MM.1S (cell line): ENCODE measurements at regions not wholly inside any gene's neighbourhood (a gene's known extent, or its start where the extent isn't known, plus 50 kb on each side); places are given as distances from the start of the nearest gene placed in this dataset.
"Not testable (repeated sequence)": the region's sequence is repeated elsewhere in the genome, so short reads cannot be mapped to it uniquely, and the experiment has no call there.

Experiments
- DNase-seq: peaks from one replicate; pipeline ENCODE4 v3.0.0-alpha.2; 2015
- H2AFZ ChIP-seq: fragments of 300-600 bp; sonication (generic); 2 replicates; pipeline ENCODE4 v1.6.0; 2016; ENCODE audit warnings: antibody characterized with exemption, low read length
- H3F3A ChIP-seq: fragments of 300-600 bp; sonication (generic); 2 replicates; pipeline ENCODE4 v1.6.1; 2016; ENCODE audit warnings: mild to moderate bottlenecking, antibody characterized with exemption, low read length, moderate library complexity, mixed read lengths; ENCODE audit not compliant: insufficient read depth
- H3K27ac ChIP-seq: fragments of 300-600 bp; sonication (generic); 2 replicates; pipeline ENCODE4 v1.5.1; 2016; ENCODE audit warnings: mild to moderate bottlenecking, low read length
- H3K27me3 ChIP-seq: fragments of 300-600 bp; sonication (generic); replicated peaks from 2 replicates; pipeline ENCODE4 v1.6.0; 2016; ENCODE audit warnings: low read length; ENCODE audit not compliant: insufficient read depth
- H3K36me3 ChIP-seq: fragments of 300-600 bp; sonication (generic); replicated peaks from 2 replicates; pipeline ENCODE4 v1.6.1; 2016; ENCODE audit warnings: mild to moderate bottlenecking, low read length, mixed read lengths; ENCODE audit not compliant: insufficient read depth
- H3K4me1 ChIP-seq: fragments of 300-600 bp; sonication (generic); 2 replicates; pipeline ENCODE4 v1.6.1; 2016; ENCODE audit warnings: low read length, mixed read lengths
- H3K4me2 ChIP-seq: fragments of 300-600 bp; sonication (generic); 2 replicates; pipeline ENCODE4 v1.6.0; 2016; ENCODE audit warnings: low read depth, low read length
- H3K4me3 ChIP-seq: fragments of 300-600 bp; sonication (generic); 2 replicates; pipeline ENCODE4 v1.5.1; 2016; ENCODE audit warnings: low read length, mixed read lengths
- H3K79me2 ChIP-seq: fragments of 300-600 bp; sonication (generic); 2 replicates; pipeline ENCODE4 v1.6.1; 2016; ENCODE audit warnings: mixed run types, low read length, mixed read lengths
- H3K9ac ChIP-seq: fragments of 300-600 bp; sonication (generic); 2 replicates; pipeline ENCODE4 v1.6.1; 2016; ENCODE audit warnings: low read length, mixed read lengths
- H3K9me2 ChIP-seq: fragments of 300-600 bp; sonication (generic); replicated peaks from 2 replicates; pipeline ENCODE4 v1.6.1; 2016; ENCODE audit warnings: mild to moderate bottlenecking, low read length, mixed read lengths; ENCODE audit not compliant: insufficient read depth
- H3K9me3 ChIP-seq: fragments of 300-600 bp; sonication (generic); replicated peaks from 2 replicates; pipeline ENCODE4 v1.6.1; 2016; ENCODE audit warnings: mild to moderate bottlenecking, low read length, mixed read lengths; ENCODE audit not compliant: insufficient read depth
- H4K20me1 ChIP-seq: fragments of 300-600 bp; sonication (generic); 2 replicates; pipeline ENCODE4 v1.6.1; 2016; ENCODE audit warnings: mild to moderate bottlenecking, low read length, moderate library complexity, mixed read lengths; ENCODE audit not compliant: insufficient read depth
- EZH2 ChIP-seq: fragments of 300-600 bp; sonication (generic); optimal IDR thresholded peaks from 2 replicates; pipeline ENCODE3; 2017; ENCODE audit warnings: low read depth, mild to moderate bottlenecking, antibody characterized with exemption, low read length, mixed read lengths
- EZH2phosphoT487 ChIP-seq: fragments of 300-600 bp; sonication (generic); IDR thresholded peaks from 2 replicates; pipeline ENCODE4 v1.6.1; 2018; ENCODE audit warnings: antibody characterized with exemption, low read length
- TF ChIP-seq, protein P1 (sequence below): fragments of 300-600 bp; sonication (generic); IDR thresholded peaks from 2 replicates; pipeline ENCODE4 v1.5.1; 2016; ENCODE audit warnings: antibody characterized with exemption, low read length, mixed read lengths

DNA sequence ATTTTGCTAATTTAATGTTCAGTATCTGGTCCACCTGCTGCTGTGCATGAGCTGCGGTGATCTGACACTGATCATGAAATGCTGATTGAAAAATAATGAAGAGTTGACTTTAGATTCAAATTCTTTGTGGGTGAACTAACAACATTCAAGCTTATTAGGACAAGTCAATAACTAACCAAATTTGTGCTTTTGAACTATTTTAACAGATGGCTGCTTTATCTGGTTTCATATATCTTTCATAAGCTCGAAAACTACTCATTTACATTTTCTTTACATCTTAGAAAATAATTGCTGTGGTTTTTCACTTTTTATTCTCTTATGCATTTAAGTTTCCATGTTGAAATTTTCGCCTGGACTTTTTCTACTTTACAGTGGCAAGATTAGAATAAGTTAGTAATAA, 274.8 kb upstream of the CCNG1 start:
- Histone ChIP-seq H4K20me1 (no peaks in the 10 kb centered on the region), H3K4me3 (no peak overlapping the region), H3K27me3 (no peaks in the 10 kb centered on the region), H3K4me1 (no peaks in the 10 kb centered on the region), H3K36me3 (no peaks in the 10 kb centered on the region), H3K79me2 (no peaks in the 10 kb centered on the region), H3K9me2 (no peaks in the 10 kb centered on the region), H3K9ac (no peak overlapping the region), H3K27ac (no peak overlapping the region), H3K4me2 (no peak overlapping the region), H2AFZ (no peak overlapping the region), H3F3A (no peaks in the 10 kb centered on the region), H3K9me3 (no peaks in the 10 kb centered on the region)
- no peak for DNase-seq
- no peak for TF ChIP-seq EZH2
- TF ChIP-seq, protein P1, sequence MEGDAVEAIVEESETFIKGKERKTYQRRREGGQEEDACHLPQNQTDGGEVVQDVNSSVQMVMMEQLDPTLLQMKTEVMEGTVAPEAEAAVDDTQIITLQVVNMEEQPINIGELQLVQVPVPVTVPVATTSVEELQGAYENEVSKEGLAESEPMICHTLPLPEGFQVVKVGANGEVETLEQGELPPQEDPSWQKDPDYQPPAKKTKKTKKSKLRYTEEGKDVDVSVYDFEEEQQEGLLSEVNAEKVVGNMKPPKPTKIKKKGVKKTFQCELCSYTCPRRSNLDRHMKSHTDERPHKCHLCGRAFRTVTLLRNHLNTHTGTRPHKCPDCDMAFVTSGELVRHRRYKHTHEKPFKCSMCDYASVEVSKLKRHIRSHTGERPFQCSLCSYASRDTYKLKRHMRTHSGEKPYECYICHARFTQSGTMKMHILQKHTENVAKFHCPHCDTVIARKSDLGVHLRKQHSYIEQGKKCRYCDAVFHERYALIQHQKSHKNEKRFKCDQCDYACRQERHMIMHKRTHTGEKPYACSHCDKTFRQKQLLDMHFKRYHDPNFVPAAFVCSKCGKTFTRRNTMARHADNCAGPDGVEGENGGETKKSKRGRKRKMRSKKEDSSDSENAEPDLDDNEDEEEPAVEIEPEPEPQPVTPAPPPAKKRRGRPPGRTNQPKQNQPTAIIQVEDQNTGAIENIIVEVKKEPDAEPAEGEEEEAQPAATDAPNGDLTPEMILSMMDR = no peak
- TF ChIP-seq EZH2phosphoT487 = no peak

DNA sequence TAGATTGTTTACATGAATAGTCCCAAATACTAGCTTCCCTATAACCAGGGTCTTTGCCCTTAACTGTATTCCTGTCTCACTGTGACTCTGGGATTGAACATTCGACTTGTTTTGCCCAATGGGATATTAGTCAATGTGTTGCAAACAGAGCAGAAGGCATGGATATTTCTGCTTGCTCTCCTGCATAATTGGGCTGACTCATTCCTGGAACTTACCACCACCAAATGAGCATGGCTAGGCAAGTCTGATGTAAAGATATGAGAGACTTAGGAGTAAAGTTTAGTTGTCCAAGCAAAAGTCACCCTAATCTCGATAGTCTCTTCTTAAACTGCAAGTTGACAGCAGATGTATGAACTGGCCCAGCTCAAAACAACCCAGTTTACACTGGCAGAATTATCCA, 273.5 kb upstream of the CCNG1 start:
- H3K9me2 ChIP-seq = no peaks in the 10 kb centered on the region
- H3K79me2 ChIP-seq = no peaks in the 10 kb centered on the region
- no peaks in the 10 kb centered on the region for H3K27me3 ChIP-seq
- TF ChIP-seq EZH2 (no peak), EZH2phosphoT487 (no peak)
- TF ChIP-seq, protein P1 = no peak
- no peak overlapping the region for H2AFZ ChIP-seq
- no peaks in the 10 kb centered on the region for H3F3A ChIP-seq
- no peak overlapping the region for H3K9ac ChIP-seq
- no peak for DNase-seq
- H3K4me1 ChIP-seq = no peaks in the 10 kb centered on the region
- no peaks in the 10 kb centered on the region for H3K9me3 ChIP-seq
- no peak overlapping the region for H3K27ac ChIP-seq
- H4K20me1 ChIP-seq = no peaks in the 10 kb centered on the region
- H3K4me3 ChIP-seq = no peak overlapping the region
- H3K36me3 ChIP-seq = no peaks in the 10 kb centered on the region
- no peak overlapping the region for H3K4me2 ChIP-seq

DNA sequence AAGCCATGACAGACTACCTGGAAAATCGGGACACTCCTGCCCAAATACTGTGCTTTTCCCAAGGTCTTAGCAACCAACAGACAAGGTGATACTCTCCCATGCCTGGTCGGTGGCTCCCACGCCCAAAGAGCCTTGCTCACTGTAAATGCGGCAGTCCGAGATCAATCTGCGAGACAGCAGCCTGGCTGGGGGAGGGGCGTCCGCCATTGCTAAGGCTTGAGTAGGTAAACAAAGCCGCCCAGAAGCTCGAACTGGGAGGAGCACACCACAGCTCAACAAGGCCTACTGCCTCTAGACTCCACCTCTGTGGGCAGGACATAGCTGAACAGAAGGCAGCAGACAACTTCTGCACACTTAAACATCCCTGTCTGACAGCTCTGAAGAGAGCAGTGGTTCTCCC, 272.1 kb upstream of the CCNG1 start:
- H3K36me3 ChIP-seq = no peaks in the 10 kb centered on the region
- TF ChIP-seq EZH2 (no peak), EZH2phosphoT487 (no peak)
- TF ChIP-seq, protein P1 = no peak

DNA sequence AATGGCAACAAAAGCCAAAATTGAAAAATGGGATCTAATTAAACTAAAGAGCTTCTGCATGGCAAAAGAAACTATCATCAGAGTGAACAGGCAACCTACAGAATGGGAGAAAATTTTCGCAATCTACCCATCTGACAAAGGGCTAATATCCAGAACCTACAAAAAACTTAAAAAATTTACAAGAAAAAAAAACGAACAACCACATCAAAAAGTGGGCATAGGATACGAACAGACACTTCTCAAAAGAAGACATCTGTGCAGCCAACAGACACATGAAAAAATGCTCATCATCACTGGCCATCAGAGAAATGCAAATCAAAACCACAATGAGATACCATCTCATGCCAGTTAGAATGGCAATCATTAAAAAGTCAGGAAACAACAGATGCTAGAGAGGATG, 267.2 kb upstream of the CCNG1 start:
- not testable (repeated sequence) for H3K36me3 ChIP-seq, H3K9me2 ChIP-seq, H3K4me2 ChIP-seq, H3K9me3 ChIP-seq, H2AFZ ChIP-seq, H3K4me3 ChIP-seq, H3K27me3 ChIP-seq, H3K79me2 ChIP-seq, H3K9ac ChIP-seq, H4K20me1 ChIP-seq, DNase-seq
- peak overlapping the region; percentile 18; the same call in 1 of the 2 replicates for H3K27ac ChIP-seq
- peaks cover 39% of the 10 kb centered on the region for H3K4me1 ChIP-seq
- H3F3A ChIP-seq = peaks cover 23% of the 10 kb centered on the region

More for the DNA sequence above, 272.1 kb upstream of the CCNG1 start:
- H3K27ac ChIP-seq = no peak overlapping the region
- no peak overlapping the region for H3K4me3 ChIP-seq
- no peaks in the 10 kb centered on the region for H3K9me3 ChIP-seq
- H3K9me2 ChIP-seq = no peaks in the 10 kb centered on the region
- no peak overlapping the region for H2AFZ ChIP-seq
- no peak for DNase-seq
- no peaks in the 10 kb centered on the region for H3K27me3 ChIP-seq
- H3K4me2 ChIP-seq = no peak overlapping the region
- H3F3A ChIP-seq = no peaks in the 10 kb centered on the region
- no peaks in the 10 kb centered on the region for H3K4me1 ChIP-seq
- no peak overlapping the region for H3K9ac ChIP-seq
- H4K20me1 ChIP-seq = no peaks in the 10 kb centered on the region
- no peaks in the 10 kb centered on the region for H3K79me2 ChIP-seq
